HG03280 (cell line): ENCODE measurements at regions not wholly inside any gene's neighbourhood (a gene's known extent, or its start where the extent isn't known, plus 50 kb on each side); places are given as distances from the start of the nearest gene placed in this dataset.
"Not testable (repeated sequence)": the region's sequence is repeated elsewhere in the genome, so short reads cannot be mapped to it uniquely, and the experiment has no call there.

Source experiments
- ATAC-seq: cut with Tn5 transposase; IDR thresholded peaks from one replicate; pipeline ENCODE4 v1.9.1; 2021; ENCODE audit warnings: mild to moderate bottlenecking, moderate library complexity; ENCODE audit not compliant: unreplicated experiment

GRCh38 chr4:138113819-138114400 is 128.2 kb downstream of the SLC7A11 start:
- peak; percentile 16 for ATAC-seq

GRCh38 chr4:138112890-138113289 is 129.3 kb downstream of the SLC7A11 start:
- not testable (repeated sequence) for ATAC-seq

DNA sequence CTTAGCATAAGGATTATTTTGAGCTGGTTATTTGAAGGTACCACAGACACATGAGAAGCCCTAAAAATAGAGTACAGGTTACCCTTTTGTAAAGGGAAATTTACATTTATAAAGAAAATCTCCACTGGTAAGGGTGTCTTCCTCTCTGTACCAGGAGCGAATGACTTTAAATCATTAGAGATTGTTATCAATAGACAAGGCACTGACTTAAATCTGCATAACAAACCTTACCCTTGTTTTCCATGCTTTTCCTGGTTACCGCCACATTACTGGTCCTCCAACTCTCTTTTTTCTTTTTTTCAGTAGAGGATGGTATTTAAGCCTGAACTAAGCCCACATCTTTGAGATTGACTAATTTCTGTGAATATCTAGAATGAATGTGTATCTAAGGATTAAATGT is 129.8 kb downstream of the SLC7A11 start:
- ATAC-seq = no peak

GRCh38 chr4:138111462-138112000 is 130.6 kb downstream of the SLC7A11 start:
- ATAC-seq = no peak

DNA sequence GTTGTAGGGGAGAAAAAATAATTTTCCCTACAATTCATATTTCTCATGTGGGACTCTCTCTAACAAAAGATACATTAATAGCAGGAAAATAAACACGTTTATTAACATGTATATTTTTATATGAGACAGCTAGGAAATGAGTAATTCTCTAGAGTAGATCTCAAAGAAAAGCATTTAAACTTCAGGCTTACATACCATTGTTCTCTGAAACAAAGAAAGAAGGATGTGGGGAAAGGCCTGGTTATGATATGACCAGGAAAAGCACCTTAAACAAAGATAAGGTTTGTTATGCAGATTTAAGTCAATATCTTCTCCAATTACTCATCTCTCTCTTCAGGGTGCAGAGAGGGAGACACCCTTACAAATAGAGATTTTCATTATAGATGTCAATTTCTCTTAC is 131.3 kb downstream of the SLC7A11 start:
- no peak for ATAC-seq

GRCh38 chr4:138107023-138107422 is 135.1 kb downstream of the SLC7A11 start:
- no peak for ATAC-seq

GRCh38 chr4:138105331-138105730 is 136.8 kb downstream of the SLC7A11 start:
- ATAC-seq = no peak

GRCh38 chr4:138104284-138104680 is 137.9 kb downstream of the SLC7A11 start:
- ATAC-seq = no peak

DNA sequence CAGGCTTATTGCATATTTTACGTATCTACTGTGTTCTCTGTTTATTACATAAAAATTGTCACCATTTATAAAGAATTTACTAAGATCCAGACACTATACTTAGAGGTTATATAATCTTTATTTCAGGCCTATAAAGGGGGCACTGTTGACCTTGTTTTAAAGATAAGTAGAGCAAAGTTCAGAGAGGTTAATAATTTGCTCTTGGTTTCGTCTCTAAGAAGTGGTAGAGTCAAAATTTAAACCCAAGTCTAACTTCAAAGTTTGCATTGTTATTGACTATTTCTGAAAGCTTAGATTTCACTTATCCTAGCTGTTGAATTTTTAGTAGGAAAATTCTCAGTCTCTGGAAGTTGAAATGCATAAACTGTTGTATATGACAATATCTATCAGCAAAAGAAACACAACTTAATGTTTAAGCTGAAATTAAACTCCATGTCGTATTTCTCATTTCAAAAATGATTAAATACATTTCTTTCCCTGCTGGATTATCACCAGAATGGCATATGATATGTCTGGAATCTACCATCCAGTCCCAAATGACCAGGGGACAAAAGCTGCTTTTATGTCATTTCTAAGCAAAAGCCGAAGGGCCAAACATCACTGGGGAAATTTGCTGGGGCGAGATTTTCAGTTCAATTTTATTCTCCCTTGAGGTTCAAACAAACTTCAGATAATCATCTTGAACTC is 138.4 kb downstream of the SLC7A11 start:
- no peak for ATAC-seq

GRCh38 chr4:138099385-138099784 is 142.8 kb downstream of the SLC7A11 start:
- no peak for ATAC-seq

GRCh38 chr4:138097912-138098600 is 144.1 kb downstream of the SLC7A11 start:
- ATAC-seq = no peak

GRCh38 chr4:138096384-138097062 is 145.6 kb downstream of the SLC7A11 start:
- ATAC-seq = no peak

- no peak for ATAC-seq
Measured at GRCh38 chr4:138095378-138095777, 146.8 kb downstream of the SLC7A11 start.

DNA sequence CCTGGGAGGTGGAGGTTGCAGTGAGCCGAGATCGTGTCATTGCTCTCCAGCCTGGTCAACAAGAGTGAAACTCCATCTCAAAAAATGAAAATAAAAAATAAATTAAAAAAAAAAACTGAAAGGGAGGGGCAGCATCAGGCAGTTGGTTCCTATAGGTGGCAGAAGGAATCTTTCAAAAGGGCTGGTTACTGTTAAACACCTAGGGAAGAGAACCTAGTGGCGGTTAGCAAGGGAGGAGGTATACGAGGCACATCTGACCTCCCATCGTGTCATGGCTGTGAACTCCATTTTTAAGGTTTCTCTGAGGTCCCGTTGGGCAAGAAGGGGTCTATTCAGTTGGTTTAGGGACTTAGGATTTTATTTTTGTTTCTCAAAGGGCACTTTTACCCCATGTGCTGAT is 150.1 kb downstream of the SLC7A11 start:
- ATAC-seq = no peak

DNA sequence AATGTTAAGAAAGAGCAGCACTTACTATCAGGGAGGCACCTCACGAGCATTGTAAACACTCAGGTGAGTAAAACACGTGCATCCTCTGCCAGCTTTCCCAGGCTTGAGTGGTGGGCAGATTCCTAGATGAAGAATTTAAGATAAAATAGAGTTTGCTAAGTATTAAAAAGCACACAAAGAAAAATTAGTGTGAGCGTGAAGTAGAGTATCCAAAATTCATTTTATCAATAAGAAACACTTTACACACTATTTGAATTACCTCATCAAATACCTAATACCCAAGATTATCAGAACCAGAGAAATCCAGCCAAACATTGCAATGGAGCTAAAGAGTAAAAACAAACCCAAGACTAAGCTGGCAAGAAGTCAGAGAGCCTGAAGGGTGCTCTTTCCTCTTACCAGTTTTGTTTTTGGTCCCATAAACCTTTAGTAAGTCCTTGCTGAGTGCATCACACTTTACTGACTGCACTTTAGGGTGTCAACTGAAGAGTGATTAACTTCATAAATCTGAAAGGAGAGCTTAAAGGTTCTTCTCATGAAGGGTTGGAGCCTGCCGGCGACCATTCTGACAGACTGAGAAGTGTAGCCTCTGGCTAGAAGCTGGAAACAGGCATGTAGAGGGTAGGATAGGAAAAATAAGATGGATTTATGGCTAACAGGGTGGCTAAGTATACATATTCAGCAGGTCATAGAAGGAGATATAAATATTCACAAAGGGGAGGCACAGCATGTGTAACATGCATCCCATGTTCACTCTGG is 151.1 kb downstream of the SLC7A11 start:
- ATAC-seq = no peak

GRCh38 chr4:138090150-138090917 is 151.8 kb downstream of the SLC7A11 start:
- ATAC-seq = peak; percentile 81

- ATAC-seq = no peak
Measured at GRCh38 chr4:138088449-138089208, 153.5 kb downstream of the SLC7A11 start.

DNA sequence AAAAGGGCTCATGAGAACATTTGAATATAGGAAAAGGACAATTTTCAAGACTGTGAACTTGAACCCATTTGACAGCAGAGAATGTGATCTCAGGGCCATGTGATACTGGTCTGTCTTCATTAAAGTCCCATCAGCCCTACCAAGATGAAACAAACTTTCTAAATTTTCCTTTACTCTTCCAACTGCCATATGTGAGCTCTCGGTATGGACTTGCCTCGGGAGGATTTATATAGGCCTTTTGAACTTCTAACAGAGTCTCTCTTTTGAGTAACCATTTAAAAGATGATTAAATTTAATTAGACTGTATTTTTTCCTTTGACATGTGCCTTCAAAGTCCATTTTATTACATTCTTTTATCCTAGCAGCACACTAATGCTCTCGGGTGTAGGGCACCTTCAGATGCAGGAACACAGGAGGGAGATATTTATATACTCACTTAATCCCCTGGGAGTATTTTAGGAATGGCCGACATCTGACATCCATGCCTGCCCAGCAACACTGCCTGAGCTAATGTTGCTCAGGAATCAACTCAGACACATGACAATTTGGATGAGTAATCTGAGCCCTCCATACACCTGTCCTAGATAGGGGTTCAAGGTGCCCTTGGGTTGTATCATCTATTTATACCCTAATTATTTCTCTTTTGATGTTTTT is 155.0 kb downstream of the SLC7A11 start:
- ATAC-seq = no peak

DNA sequence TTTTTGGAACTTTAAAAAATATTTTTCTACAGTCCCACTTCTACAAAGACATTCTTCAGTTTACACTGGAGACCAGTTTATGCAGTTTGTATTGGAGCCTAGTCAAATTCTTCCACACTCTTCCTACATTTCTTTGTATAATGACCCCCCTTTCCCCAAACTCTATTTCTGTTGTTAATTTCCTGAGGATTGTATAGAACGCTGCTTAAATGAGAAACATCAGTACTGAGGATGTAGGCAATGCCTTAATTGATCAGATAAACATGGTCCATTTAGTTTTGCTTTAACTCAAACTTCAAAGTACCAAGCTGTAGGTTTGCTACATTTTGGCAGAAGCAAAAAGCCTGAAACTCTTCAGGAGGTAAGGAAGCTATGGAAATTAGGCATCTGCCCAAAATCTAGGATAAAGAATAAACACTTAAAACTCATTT is 155.5 kb downstream of the SLC7A11 start:
- ATAC-seq = no peak
